ENCODE measurements at regions not wholly inside any gene's neighbourhood (a gene's known extent, or its start where the extent isn't known, plus 50 kb on each side); places are given as distances from the start of the nearest gene placed in this dataset.

GRCh38 chr1:91130256-91130985 lies 108.6 kb upstream of the ZNF644 start:
- TF ChIP-seq CTCF (IDR thresholded peaks at IDR 0.05; ENCODE audit: low read length) = no peak
- TF ChIP-seq EZH2 (optimal IDR thresholded peaks at IDR 0.05; ENCODE audit: low read depth, low read length) = no peak

Data from MM.1S (cell line).